NOMO-1 treated with dmso at 0.1 percent for 144 hours (cell line): ENCODE measurements at regions not wholly inside any gene's neighbourhood (a gene's known extent, or its start where the extent isn't known, plus 50 kb on each side); places are given as distances from the start of the nearest gene placed in this dataset.

ENCODE experiments used
- DNase-seq: peaks from one replicate; lab custom pipeline; 2025; ENCODE audit not compliant: unreplicated experiment; lab: John Stamatoyannopoulos, UW

GRCh38 chr1:108016451-108016920 is 51.5 kb upstream of the VAV3 start:
- peak; percentile 41 for DNase-seq
